ENCODE measurements at regions not wholly inside any gene's neighbourhood (a gene's known extent, or its start where the extent isn't known, plus 50 kb on each side); places are given as distances from the start of the nearest gene placed in this dataset.

DNA sequence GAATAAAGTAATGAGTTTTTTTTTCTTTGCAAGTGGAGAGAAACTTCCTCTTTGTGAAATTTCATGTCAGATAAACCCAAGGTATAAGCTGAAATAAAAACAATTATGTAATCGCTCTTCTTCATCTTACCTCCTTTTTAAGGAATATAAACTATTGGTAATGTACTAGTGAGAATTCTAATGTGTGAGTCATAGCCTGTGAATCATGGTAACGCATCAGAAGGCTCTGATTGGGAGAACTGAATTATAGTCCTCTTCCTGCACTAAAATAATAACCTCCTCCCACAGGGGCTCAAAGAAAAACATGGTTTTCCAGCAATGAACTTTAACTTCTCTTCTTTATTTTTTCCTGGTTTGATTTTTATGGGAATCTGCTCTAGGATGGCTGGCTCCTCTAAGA is 57.1 kb upstream of the COX20 start:
- no peak for TF ChIP-seq Cebpa-rat (IDR thresholded peaks at IDR 0.05)
- no peaks in the 10 kb centered on the region for H4K20me1 ChIP-seq
- peak overlapping the region in 3 of 11 experiments; percentile 21 to 45 (median 31); a peak in 6 of 22 replicates for H3K4me2 ChIP-seq
- H3K4me1 ChIP-seq = peaks cover 0 to 21% (median 3%) of the 10 kb centered on the region in 10 experiments; a peak in 9 of 20 replicates
- no peak overlapping the region for H3K4me3 ChIP-seq
- peaks cover 0 to 20% (median 16%) of the 10 kb centered on the region in 11 experiments; a peak in 18 of 22 replicates for H3K9me3 ChIP-seq (replicated peaks in 1 of 11)
- no peak overlapping the region for H3K9ac ChIP-seq
- H3K36me3 ChIP-seq = no peaks in the 10 kb centered on the region
- H3K27ac ChIP-seq = 0 out of 22 replicates have a peak overlapping the region, but pooled peaks of 1 of the 11 experiments have one; percentile 24
- no peaks in the 10 kb centered on the region for H3K27me3 ChIP-seq

DNA sequence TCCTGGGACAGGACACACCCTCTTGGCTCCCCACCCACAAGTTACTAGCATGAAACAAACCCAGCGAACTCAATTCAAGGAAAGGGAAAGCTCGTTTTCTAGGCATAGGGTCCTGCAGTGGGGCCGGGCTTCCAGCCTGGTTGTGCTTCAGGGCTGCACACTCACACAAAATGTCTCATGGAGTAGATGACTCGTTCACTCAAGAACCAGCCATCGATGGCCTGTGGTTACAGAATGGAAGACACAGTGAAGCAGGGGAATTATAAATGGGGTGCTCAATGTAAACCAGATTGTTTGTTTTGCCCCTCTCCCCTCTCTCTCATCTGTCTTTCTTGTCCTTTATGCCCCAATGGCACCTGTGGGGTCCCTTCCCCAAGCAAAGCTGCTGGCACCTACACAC is 56.0 kb upstream of the COX20 start:
- TF ChIP-seq Cebpa-rat (IDR thresholded peaks at IDR 0.05) = no peak
- no peaks in the 10 kb centered on the region for H4K20me1 ChIP-seq
- no peaks in the 10 kb centered on the region for H3K27me3 ChIP-seq
- no peak overlapping the region for H3K9ac ChIP-seq
- no peak overlapping the region for H3K27ac ChIP-seq
- peaks cover 0 to 21% (median 3%) of the 10 kb centered on the region in 10 experiments; a peak in 9 of 20 replicates for H3K4me1 ChIP-seq
- H3K36me3 ChIP-seq = no peaks in the 10 kb centered on the region
- 0 out of 22 replicates have a peak overlapping the region, but pooled peaks of 2 of the 11 experiments have one; percentile 4 to 26 for H3K4me2 ChIP-seq
- no peak overlapping the region for H3K4me3 ChIP-seq
- H3K9me3 ChIP-seq (replicated peaks in 1 of 11) = peaks cover 0 to 16% (median 12%) of the 10 kb centered on the region in 11 experiments; a peak in 17 of 22 replicates

- no peaks in the 10 kb centered on the region for H3K36me3 ChIP-seq
- H3K4me1 ChIP-seq = peaks cover 0 to 21% (median 3%) of the 10 kb centered on the region in 10 experiments; a peak in 9 of 20 replicates
- no peaks in the 10 kb centered on the region for H4K20me1 ChIP-seq
- no peak overlapping the region for H3K9ac ChIP-seq
- no peak for TF ChIP-seq Cebpa-rat (IDR thresholded peaks at IDR 0.05)
- peaks cover 0 to 7% (median 3%) of the 10 kb centered on the region in 11 experiments; a peak in 3 of 22 replicates for H3K9me3 ChIP-seq (replicated peaks in 1 of 11)
- H3K4me3 ChIP-seq = no peak overlapping the region
- H3K4me2 ChIP-seq = no peak overlapping the region
- no peak overlapping the region for H3K27ac ChIP-seq
- no peaks in the 10 kb centered on the region for H3K27me3 ChIP-seq
These were observed 55.1 kb upstream of the COX20 start for GRCh38 chr1:244780311-244780710.

- Histone ChIP-seq H3K9me3 (replicated peaks in 1 of 11) (no peaks in the 10 kb centered on the region), H3K36me3 (no peaks in the 10 kb centered on the region), H3K27me3 (no peaks in the 10 kb centered on the region), H3K27ac (no peak overlapping the region), H3K4me1 (peaks cover 0 to 21% (median 3%) of the 10 kb centered on the region in 10 experiments; a peak in 9 of 20 replicates), H3K4me2 (no peak overlapping the region), H4K20me1 (no peaks in the 10 kb centered on the region), H3K4me3 (no peak overlapping the region), H3K9ac (no peak overlapping the region)
- TF ChIP-seq Cebpa-rat (IDR thresholded peaks at IDR 0.05) = no peak
These were observed 53.4 kb upstream of the COX20 start for GRCh38 chr1:244782056-244782455.

DNA sequence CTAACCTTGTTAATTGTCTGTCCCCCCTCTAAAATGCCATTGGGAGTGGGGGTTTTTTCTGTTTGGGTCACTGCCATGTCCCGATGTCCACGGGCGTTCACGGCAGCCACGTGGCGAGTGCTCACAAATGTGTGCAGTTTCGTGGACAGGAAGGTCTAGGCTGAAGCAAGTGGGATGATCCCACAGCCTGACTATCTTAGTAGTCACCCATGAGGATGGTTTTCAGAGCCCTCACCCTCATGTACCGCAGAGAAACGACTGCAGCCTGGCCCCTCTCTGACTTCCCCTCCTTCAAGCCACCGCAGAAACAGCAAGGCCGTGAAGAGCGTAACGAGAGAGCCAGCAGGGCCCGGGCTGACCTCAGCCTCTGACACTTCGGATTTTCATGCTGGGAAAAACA is 52.3 kb upstream of the COX20 start:
- Histone ChIP-seq H3K27me3 (no peaks in the 10 kb centered on the region), H3K9me3 (replicated peaks in 1 of 11) (no peaks in the 10 kb centered on the region), H3K4me3 (no peak overlapping the region), H3K36me3 (no peaks in the 10 kb centered on the region), H3K4me1 (peaks cover 0 to 16% (median 3%) of the 10 kb centered on the region in 10 experiments; a peak in 9 of 20 replicates), H4K20me1 (no peaks in the 10 kb centered on the region), H3K9ac (no peak overlapping the region), H3K27ac (no peak overlapping the region), H3K4me2 (no peak overlapping the region)
- no peak for TF ChIP-seq Cebpa-rat (IDR thresholded peaks at IDR 0.05)
